ENCODE measurements at regions not wholly inside any gene's neighbourhood (a gene's known extent, or its start where the extent isn't known, plus 50 kb on each side); places are given as distances from the start of the nearest gene placed in this dataset.

- FAIRE-seq, result no peak
- TF ChIP-seq CTCF (IDR thresholded peaks at IDR 0.05; ENCODE audit: borderline replicate concordance, extremely low read depth, insufficient read depth), result no peak
- H3K27ac ChIP-seq (ENCODE audit: low read depth in 2 of 2, low read length in 2 of 2), result no peak overlapping the region
Observed at GRCh38 chr2:133919285-133919684, 334.6 kb upstream of the MGAT5 start.

GRCh38 chr2:133927894-133928293 is 326.0 kb upstream of the MGAT5 start:
- FAIRE-seq (no peak), DNase-seq (no peak)
- intact Hi-C loops (cut with DNase I), result no loop called here
- no peak overlapping the region for H3K4me3 ChIP-seq (ENCODE audit: low read length in 3 of 3)
- H3K36me3 ChIP-seq (ENCODE audit: control insufficient read depth in 2 of 3, insufficient read depth in 3 of 3, low read length in 3 of 3), result no peaks in the 10 kb centered on the region
- H3K9ac ChIP-seq (ENCODE audit: low read length in 3 of 3), result no peak overlapping the region
- no peaks in the 10 kb centered on the region for H3K4me1 ChIP-seq (ENCODE audit: control insufficient read depth in 2 of 3, insufficient read depth in 2 of 3, low read depth in 1 of 3, low read length in 3 of 3)
- no peak for TF ChIP-seq CTCF (IDR thresholded peaks at IDR 0.05; ENCODE audit: borderline replicate concordance, extremely low read depth, insufficient read depth)
- H3K9me3 ChIP-seq (ENCODE audit: control insufficient read depth in 2 of 3, insufficient read depth in 1 of 3, low read length in 3 of 3), result no peaks in the 10 kb centered on the region
- no peak overlapping the region for H3K27ac ChIP-seq (ENCODE audit: low read depth in 2 of 2, low read length in 2 of 2)
- H3K27me3 ChIP-seq (ENCODE audit: control insufficient read depth, insufficient read depth, low read length), result no peaks in the 10 kb centered on the region

More at GRCh38 chr2:133919285-133919684, 334.6 kb upstream of the MGAT5 start:
- no peak overlapping the region for H3K9ac ChIP-seq (ENCODE audit: low read length in 3 of 3)
- no peaks in the 10 kb centered on the region for H3K4me1 ChIP-seq (ENCODE audit: control insufficient read depth in 2 of 3, insufficient read depth in 2 of 3, low read depth in 1 of 3, low read length in 3 of 3)
- no peaks in the 10 kb centered on the region for H3K9me3 ChIP-seq (ENCODE audit: control insufficient read depth in 2 of 3, insufficient read depth in 1 of 3, low read length in 3 of 3)
- intact Hi-C loops (cut with DNase I), result no loop called here
- no peaks in the 10 kb centered on the region for H3K27me3 ChIP-seq (ENCODE audit: control insufficient read depth, insufficient read depth, low read length)
- no peaks in the 10 kb centered on the region for H3K36me3 ChIP-seq (ENCODE audit: control insufficient read depth in 2 of 3, insufficient read depth in 3 of 3, low read length in 3 of 3)
- no peak overlapping the region for H3K4me3 ChIP-seq (ENCODE audit: low read length in 3 of 3)
- no peak for DNase-seq

GRCh38 chr2:133936096-133936495 is 317.8 kb upstream of the MGAT5 start:
- intact Hi-C loops (cut with DNase I), result no loop called here
- no peaks in the 10 kb centered on the region for H3K9me3 ChIP-seq (ENCODE audit: control insufficient read depth in 2 of 3, insufficient read depth in 1 of 3, low read length in 3 of 3)
- no peak overlapping the region for H3K4me3 ChIP-seq (ENCODE audit: low read length in 3 of 3)
- no peaks in the 10 kb centered on the region for H3K36me3 ChIP-seq (ENCODE audit: control insufficient read depth in 2 of 3, insufficient read depth in 3 of 3, low read length in 3 of 3)
- no peaks in the 10 kb centered on the region for H3K4me1 ChIP-seq (ENCODE audit: control insufficient read depth in 2 of 3, insufficient read depth in 2 of 3, low read depth in 1 of 3, low read length in 3 of 3)
- DNase-seq (no peak), FAIRE-seq (no peak)
- no peak for TF ChIP-seq CTCF (IDR thresholded peaks at IDR 0.05; ENCODE audit: borderline replicate concordance, extremely low read depth, insufficient read depth)
- H3K9ac ChIP-seq (ENCODE audit: low read length in 3 of 3), result no peak overlapping the region
- no peak overlapping the region for H3K27ac ChIP-seq (ENCODE audit: low read depth in 2 of 2, low read length in 2 of 2)
- no peaks in the 10 kb centered on the region for H3K27me3 ChIP-seq (ENCODE audit: control insufficient read depth, insufficient read depth, low read length)

- no peak for FAIRE-seq
- no peaks in the 10 kb centered on the region for H3K9me3 ChIP-seq (ENCODE audit: control insufficient read depth in 2 of 3, insufficient read depth in 1 of 3, low read length in 3 of 3)
Observed at GRCh38 chr2:133936601-133937000, 317.3 kb upstream of the MGAT5 start.

More at GRCh38 chr2:133936601-133937000, 317.3 kb upstream of the MGAT5 start:
- no peaks in the 10 kb centered on the region for H3K4me1 ChIP-seq (ENCODE audit: control insufficient read depth in 2 of 3, insufficient read depth in 2 of 3, low read depth in 1 of 3, low read length in 3 of 3)
- no peak overlapping the region for H3K9ac ChIP-seq (ENCODE audit: low read length in 3 of 3)
- H3K4me3 ChIP-seq (ENCODE audit: low read length in 3 of 3), result no peak overlapping the region
- intact Hi-C loops (cut with DNase I), result no loop called here
- no peak overlapping the region for H3K27ac ChIP-seq (ENCODE audit: low read depth in 2 of 2, low read length in 2 of 2)
- DNase-seq, result no peak
- TF ChIP-seq CTCF (IDR thresholded peaks at IDR 0.05; ENCODE audit: borderline replicate concordance, extremely low read depth, insufficient read depth), result no peak
- H3K27me3 ChIP-seq (ENCODE audit: control insufficient read depth, insufficient read depth, low read length), result no peaks in the 10 kb centered on the region
- H3K36me3 ChIP-seq (ENCODE audit: control insufficient read depth in 2 of 3, insufficient read depth in 3 of 3, low read length in 3 of 3), result no peaks in the 10 kb centered on the region
